Colonic mucosa (tissue), 4 donors: ENCODE measurements at regions not wholly inside any gene's neighbourhood (a gene's known extent, or its start where the extent isn't known, plus 50 kb on each side); places are given as distances from the start of the nearest gene placed in this dataset.

Experiments used
- DNase-seq: peaks from one replicate; pipeline ENCODE4 v3.0.0-alpha.2; 2020
- H3K27ac ChIP-seq: fragments of 200-600 bp; one replicate; pipeline ENCODE4 v1.8.0; 2021
- H3K27me3 ChIP-seq: fragments of 200-600 bp; one replicate; pipeline ENCODE4 v1.8.0; 2021
- H3K36me3 ChIP-seq: fragments of 200-600 bp; one replicate; pipeline ENCODE4 v1.8.0; 2021
- H3K4me1 ChIP-seq: fragments of 200-600 bp; one replicate; pipeline ENCODE4 v1.8.0; 2021; ENCODE audit warnings: mild to moderate bottlenecking
- H3K4me3 ChIP-seq: fragments of 200-600 bp; one replicate; pipeline ENCODE4 v1.8.0; 2021
- H3K9ac ChIP-seq, 2 donors: one replicate each; pipeline ENCODE4 v1.7.0; 2013; ENCODE audit warnings: control low read depth in 2 of 2, low read depth in 2 of 2, low read length in 2 of 2
- H3K9me3 ChIP-seq: fragments of 200-600 bp; one replicate; pipeline ENCODE4 v1.8.0; 2021
- CTCF ChIP-seq: fragments of 200-600 bp; IDR thresholded peaks from one replicate; pipeline ENCODE4 v1.8.0; 2022; ENCODE audit warnings: antibody characterized with exemption, mild to moderate bottlenecking
- intact Hi-C: fragments of 100-400 bp; cut with DNase I; formaldehyde crosslinking; loops from one replicate; pipeline ENCODE4 v1.14.1; 2022
- donor health status: healthy.
- donor health status: DM: no; HTN: no; CAD: no.
- donor health status: DM: no; HTN: no; CAD: no.

GRCh38 chrX:94058728-94059382, 384.8 kb downstream of the FAM133A start:
- Histone ChIP-seq H3K27me3 (no peaks in the 10 kb centered on the region), H3K4me3 (no peak overlapping the region), H3K9me3 (no peaks in the 10 kb centered on the region), H3K36me3 (no peaks in the 10 kb centered on the region), H3K27ac (no peak overlapping the region), H3K4me1 (no peaks in the 10 kb centered on the region), H3K9ac (no peak overlapping the region)
- peak; percentile 43 for TF ChIP-seq CTCF
- intact Hi-C loops = loop anchor here (5.0 kb wide), 1 partner anchor 182 kb away; no protein-coding TSS in a partner anchor
- DNase-seq = peak; percentile 18

GRCh38 chrX:94065091-94065490, 391.1 kb downstream of the FAM133A start:
- no peaks in the 10 kb centered on the region for H3K9me3 ChIP-seq
- no peaks in the 10 kb centered on the region for H3K4me1 ChIP-seq
- no peak overlapping the region for H3K4me3 ChIP-seq
- DNase-seq = no peak
- no peaks in the 10 kb centered on the region for H3K27me3 ChIP-seq
- TF ChIP-seq CTCF = no peak
- H3K36me3 ChIP-seq = no peaks in the 10 kb centered on the region
- H3K27ac ChIP-seq = no peak overlapping the region
- intact Hi-C loops = no loop called here
- no peak overlapping the region for H3K9ac ChIP-seq

- DNase-seq = no peak
- no peak overlapping the region for H3K4me3 ChIP-seq
- no peak for TF ChIP-seq CTCF
- H3K36me3 ChIP-seq = no peaks in the 10 kb centered on the region
- H3K27me3 ChIP-seq = no peaks in the 10 kb centered on the region
- H3K4me1 ChIP-seq = no peaks in the 10 kb centered on the region
- no peaks in the 10 kb centered on the region for H3K9me3 ChIP-seq
- no peak overlapping the region for H3K9ac ChIP-seq
- H3K27ac ChIP-seq = no peak overlapping the region
- intact Hi-C loops = no loop called here
These were observed 415.1 kb downstream of the FAM133A start for GRCh38 chrX:94089149-94089548.

GRCh38 chrX:94097868-94098267, 423.9 kb downstream of the FAM133A start:
- Histone ChIP-seq H3K9me3 (no peaks in the 10 kb centered on the region), H3K36me3 (no peaks in the 10 kb centered on the region), H3K4me1 (no peaks in the 10 kb centered on the region), H3K27ac (no peak overlapping the region), H3K4me3 (no peak overlapping the region), H3K9ac (no peak overlapping the region), H3K27me3 (no peaks in the 10 kb centered on the region)
- intact Hi-C loops = no loop called here
- DNase-seq = no peak
- no peak for TF ChIP-seq CTCF

GRCh38 chrX:94107981-94108380, 434.0 kb downstream of the FAM133A start:
- DNase-seq = no peak
- intact Hi-C loops = no loop called here
- no peak for TF ChIP-seq CTCF
- Histone ChIP-seq H3K4me1 (no peaks in the 10 kb centered on the region), H3K27me3 (no peaks in the 10 kb centered on the region), H3K4me3 (no peak overlapping the region), H3K36me3 (no peaks in the 10 kb centered on the region), H3K9me3 (no peaks in the 10 kb centered on the region), H3K27ac (no peak overlapping the region), H3K9ac (no peak overlapping the region)
